Mucosa of rectum (tissue), 2 donors: ENCODE measurements at regions not wholly inside any gene's neighbourhood (a gene's known extent, or its start where the extent isn't known, plus 50 kb on each side); places are given as distances from the start of the nearest gene placed in this dataset.

Experiments used
- H3K27ac ChIP-seq, 2 donors: one replicate each; pipeline ENCODE4 v1.7.0; 2013; ENCODE audit warnings: inconsistent platforms in 2 of 2, low read depth in 2 of 2, low read length in 2 of 2
- H3K27me3 ChIP-seq, 2 donors: one replicate each; pipeline ENCODE4 v1.7.0; 2013; ENCODE audit warnings: low read length in 2 of 2; ENCODE audit not compliant: control insufficient read depth in 2 of 2, insufficient read depth in 2 of 2
- H3K36me3 ChIP-seq, 2 donors: one replicate each; pipeline ENCODE4 v1.7.0; 2013; ENCODE audit warnings: low read length in 2 of 2; ENCODE audit not compliant: control insufficient read depth in 2 of 2, insufficient read depth in 2 of 2
- H3K4me1 ChIP-seq, 2 donors: one replicate each; pipeline ENCODE4 v1.7.0; 2013; ENCODE audit warnings: low read length in 2 of 2, mild to moderate bottlenecking in 1 of 2; ENCODE audit not compliant: control insufficient read depth in 2 of 2, insufficient read depth in 2 of 2
- H3K4me3 ChIP-seq, 2 donors: one replicate each; pipeline ENCODE4 v1.7.0; 2013; ENCODE audit warnings: low read length in 2 of 2
- H3K9ac ChIP-seq, 2 donors: one replicate each; pipeline ENCODE4 v1.7.0; 2013; ENCODE audit warnings: low read length in 2 of 2, low read depth in 1 of 2, mild to moderate bottlenecking in 1 of 2
- H3K9me3 ChIP-seq, 2 donors: one replicate each; pipeline ENCODE4 v1.7.0; 2013; ENCODE audit warnings: low read length in 2 of 2; ENCODE audit not compliant: control insufficient read depth in 2 of 2
- donor health status: healthy.
- donor health status: Normal muscosa, but diverticular disease.

- Histone ChIP-seq H3K9me3 (no peaks in the 10 kb centered on the region), H3K9ac (no peak overlapping the region), H3K27me3 (no peaks in the 10 kb centered on the region), H3K27ac (no peak overlapping the region), H3K4me1 (no peaks in the 10 kb centered on the region), H3K4me3 (no peak overlapping the region), H3K36me3 (no peaks in the 10 kb centered on the region)
Measured at GRCh38 chr1:55939866-55940265, 639.5 kb downstream of the PLPP3 start.

GRCh38 chr1:55938861-55939260 lies 640.5 kb downstream of the PLPP3 start:
- H3K9me3 ChIP-seq, result no peaks in the 10 kb centered on the region
- no peaks in the 10 kb centered on the region for H3K36me3 ChIP-seq
- no peaks in the 10 kb centered on the region for H3K4me1 ChIP-seq
- no peak overlapping the region for H3K4me3 ChIP-seq
- H3K27ac ChIP-seq, result no peak overlapping the region
- no peak overlapping the region for H3K9ac ChIP-seq
- no peaks in the 10 kb centered on the region for H3K27me3 ChIP-seq

GRCh38 chr1:55938376-55938850 lies 641.0 kb downstream of the PLPP3 start:
- Histone ChIP-seq H3K9ac (no peak overlapping the region), H3K36me3 (no peaks in the 10 kb centered on the region), H3K9me3 (no peaks in the 10 kb centered on the region), H3K4me1 (no peaks in the 10 kb centered on the region), H3K27ac (no peak overlapping the region), H3K4me3 (no peak overlapping the region), H3K27me3 (no peaks in the 10 kb centered on the region)

GRCh38 chr1:55937840-55938375 lies 641.5 kb downstream of the PLPP3 start:
- Histone ChIP-seq H3K36me3 (no peaks in the 10 kb centered on the region), H3K27me3 (no peaks in the 10 kb centered on the region), H3K27ac (no peak overlapping the region), H3K4me1 (no peaks in the 10 kb centered on the region), H3K4me3 (no peak overlapping the region), H3K9ac (no peak overlapping the region), H3K9me3 (no peaks in the 10 kb centered on the region)

- Histone ChIP-seq H3K36me3 (no peaks in the 10 kb centered on the region), H3K27me3 (no peaks in the 10 kb centered on the region), H3K9ac (no peak overlapping the region), H3K4me3 (no peak overlapping the region), H3K27ac (no peak overlapping the region), H3K9me3 (no peaks in the 10 kb centered on the region), H3K4me1 (peaks cover 5 to 6% of the 10 kb centered on the region in 2 donors)
Measured at GRCh38 chr1:55935236-55935635, 644.1 kb downstream of the PLPP3 start.

- Histone ChIP-seq H3K27me3 (no peaks in the 10 kb centered on the region), H3K9me3 (no peaks in the 10 kb centered on the region), H3K9ac (no peak overlapping the region), H3K4me1 (peaks cover 5 to 6% of the 10 kb centered on the region in 2 donors), H3K4me3 (no peak overlapping the region), H3K36me3 (no peaks in the 10 kb centered on the region), H3K27ac (no peak overlapping the region)
Measured at GRCh38 chr1:55932402-55932801, 647.0 kb downstream of the PLPP3 start.

GRCh38 chr1:55931081-55931940 lies 648.1 kb downstream of the PLPP3 start:
- H3K36me3 ChIP-seq, result no peaks in the 10 kb centered on the region
- no peaks in the 10 kb centered on the region for H3K9me3 ChIP-seq
- H3K27me3 ChIP-seq, result no peaks in the 10 kb centered on the region
- H3K4me1 ChIP-seq, result peaks cover 5 to 6% of the 10 kb centered on the region in 2 donors
- H3K9ac ChIP-seq, result no peak overlapping the region
- no peak overlapping the region for H3K27ac ChIP-seq
- H3K4me3 ChIP-seq, result no peak overlapping the region

GRCh38 chr1:55929652-55930051 lies 649.7 kb downstream of the PLPP3 start:
- H3K27me3 ChIP-seq, result no peaks in the 10 kb centered on the region
- no peak overlapping the region for H3K4me3 ChIP-seq
- no peaks in the 10 kb centered on the region for H3K9me3 ChIP-seq

GRCh38 chr1:55928576-55928975 lies 650.8 kb downstream of the PLPP3 start:
- Histone ChIP-seq H3K4me3 (no peak overlapping the region), H3K4me1 (peaks cover 5 to 6% of the 10 kb centered on the region in 2 donors), H3K27ac (no peak overlapping the region), H3K36me3 (no peaks in the 10 kb centered on the region), H3K9ac (no peak overlapping the region), H3K27me3 (no peaks in the 10 kb centered on the region), H3K9me3 (no peaks in the 10 kb centered on the region)

More at GRCh38 chr1:55929652-55930051, 649.7 kb downstream of the PLPP3 start:
- Histone ChIP-seq H3K36me3 (no peaks in the 10 kb centered on the region), H3K9ac (no peak overlapping the region), H3K27ac (no peak overlapping the region), H3K4me1 (peaks cover 5 to 6% of the 10 kb centered on the region in 2 donors)

- Histone ChIP-seq H3K4me3 (no peak overlapping the region), H3K9ac (no peak overlapping the region), H3K9me3 (no peaks in the 10 kb centered on the region), H3K4me1 (peaks cover 5 to 6% of the 10 kb centered on the region in 2 donors), H3K36me3 (no peaks in the 10 kb centered on the region), H3K27ac (no peak overlapping the region), H3K27me3 (no peaks in the 10 kb centered on the region)
Measured at GRCh38 chr1:55927702-55928290, 651.6 kb downstream of the PLPP3 start.
